Neural progenitor cell (in vitro differentiated cells): ENCODE measurements at regions not wholly inside any gene's neighbourhood (a gene's known extent, or its start where the extent isn't known, plus 50 kb on each side); places are given as distances from the start of the nearest gene placed in this dataset.

Experiments used
- CTCF ChIP-seq: fragments of 200-600 bp; sonication (generic); IDR thresholded peaks from 2 replicates; pipeline ENCODE4 v1.5.1; 2017; ENCODE audit warnings: antibody characterized with exemption, mild to moderate bottlenecking
- EZH2 ChIP-seq: fragments of 200-600 bp; sonication (generic); IDR thresholded peaks from 2 replicates; pipeline ENCODE4 v1.6.1; 2017; ENCODE audit warnings: antibody characterized with exemption, mild to moderate bottlenecking, moderate library complexity
- EZH2phosphoT487 ChIP-seq: fragments of 200-600 bp; sonication (generic); IDR thresholded peaks from 2 replicates; pipeline ENCODE4 v1.6.1; 2017; ENCODE audit warnings: antibody characterized with exemption

DNA sequence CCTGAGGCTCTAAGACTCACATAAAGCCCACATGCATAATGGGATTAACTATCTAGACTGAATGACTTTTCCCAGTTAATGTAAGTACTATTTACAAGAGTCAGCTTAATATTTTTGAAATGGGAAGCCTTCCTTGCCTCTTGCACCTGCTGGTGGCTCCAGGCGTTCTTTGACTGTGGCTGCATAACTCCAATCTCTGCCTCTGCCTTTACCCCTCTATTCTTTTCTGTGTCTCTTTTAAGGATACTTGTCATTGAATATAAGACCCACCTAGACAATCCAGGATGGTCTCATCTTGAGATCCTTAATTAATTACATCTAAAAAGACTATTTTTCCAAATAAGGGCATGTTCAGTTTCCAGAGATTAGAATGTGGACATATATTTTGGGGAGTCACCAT lies 66.9 kb upstream of the PCED1B start:
- TF ChIP-seq CTCF (no peak), EZH2 (no peak), EZH2phosphoT487 (no peak)
